Forelimb muscle (tissue), 1 donor: ENCODE measurements at regions not wholly inside any gene's neighbourhood (a gene's known extent, or its start where the extent isn't known, plus 50 kb on each side); places are given as distances from the start of the nearest gene placed in this dataset.

Source experiments
- DNase-seq: peaks from one replicate; pipeline ENCODE4 v3.0.0-alpha.2; 2013; ENCODE audit warnings: low read depth

DNA sequence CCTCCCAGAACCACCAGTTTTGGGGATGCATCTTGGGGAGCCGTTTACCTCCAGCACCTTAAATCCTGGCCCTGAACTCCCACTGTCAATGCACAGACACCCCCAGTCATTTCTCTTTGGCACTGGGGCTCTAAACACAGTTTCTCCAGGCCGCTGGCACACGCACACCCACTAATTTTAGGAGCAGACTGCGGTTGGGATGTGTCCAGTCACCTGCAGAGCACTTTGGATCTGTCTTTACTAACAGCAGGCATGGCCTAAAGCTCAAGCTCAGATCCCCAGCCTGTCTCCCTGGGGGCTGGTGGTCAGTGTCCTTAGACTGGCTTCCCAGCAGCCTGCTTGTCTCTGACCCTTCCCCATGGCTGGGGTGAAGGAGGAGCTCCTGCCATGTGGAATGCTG lies 49.9 kb downstream of the SYNE3 start:
- DNase-seq, result no peak

- no peak for DNase-seq
Observed at GRCh38 chr14:95465936-95466335, 50.5 kb downstream of the SYNE3 start.

DNA sequence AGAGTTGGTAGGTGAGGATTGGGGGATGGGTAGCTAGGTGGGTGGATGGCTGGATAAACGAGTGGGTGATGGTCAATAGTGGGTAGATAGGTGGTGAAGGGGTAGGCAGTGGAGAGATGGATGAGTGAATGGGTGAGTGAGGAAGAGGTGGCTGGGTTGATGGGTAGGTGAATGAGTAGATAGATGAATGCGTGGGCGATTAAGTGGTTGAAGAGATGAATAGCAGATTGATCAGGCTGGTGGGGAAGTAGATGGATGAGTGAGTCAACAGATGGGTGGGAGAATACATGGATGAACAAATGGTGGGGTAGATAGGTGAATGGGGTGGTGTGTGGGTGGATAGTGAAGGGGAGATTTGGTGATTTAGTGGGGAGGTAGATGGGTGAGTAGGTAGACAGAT lies 51.1 kb downstream of the SYNE3 start:
- no peak for DNase-seq

- no peak for DNase-seq
Observed at GRCh38 chr14:95464514-95464913, 51.9 kb downstream of the SYNE3 start.

- no peak for DNase-seq
Observed at GRCh38 chr14:95464103-95464502, 52.3 kb downstream of the SYNE3 start.

GRCh38 chr14:95463171-95463901 lies 53.1 kb downstream of the SYNE3 start:
- DNase-seq, result no peak

DNA sequence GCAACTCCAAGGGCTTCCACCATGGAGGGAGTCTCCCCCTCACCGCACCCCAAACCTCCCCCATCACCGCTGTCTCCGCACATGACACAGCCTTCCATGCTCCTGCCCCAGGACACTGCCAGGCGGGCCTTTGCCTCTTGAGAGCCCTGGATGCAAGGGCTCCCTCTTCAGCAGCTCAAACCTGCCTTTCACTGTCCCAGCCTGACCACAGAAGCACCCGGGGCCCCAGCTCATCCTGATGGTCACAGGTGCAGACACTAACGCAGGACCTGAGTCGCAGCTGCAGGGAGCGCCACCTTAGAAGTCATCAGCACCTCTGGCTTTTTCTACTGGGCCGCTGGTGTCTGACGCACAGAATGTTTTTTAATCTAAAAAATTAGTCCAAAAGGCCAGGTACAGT lies 54.0 kb downstream of the SYNE3 start:
- DNase-seq, result no peak

DNA sequence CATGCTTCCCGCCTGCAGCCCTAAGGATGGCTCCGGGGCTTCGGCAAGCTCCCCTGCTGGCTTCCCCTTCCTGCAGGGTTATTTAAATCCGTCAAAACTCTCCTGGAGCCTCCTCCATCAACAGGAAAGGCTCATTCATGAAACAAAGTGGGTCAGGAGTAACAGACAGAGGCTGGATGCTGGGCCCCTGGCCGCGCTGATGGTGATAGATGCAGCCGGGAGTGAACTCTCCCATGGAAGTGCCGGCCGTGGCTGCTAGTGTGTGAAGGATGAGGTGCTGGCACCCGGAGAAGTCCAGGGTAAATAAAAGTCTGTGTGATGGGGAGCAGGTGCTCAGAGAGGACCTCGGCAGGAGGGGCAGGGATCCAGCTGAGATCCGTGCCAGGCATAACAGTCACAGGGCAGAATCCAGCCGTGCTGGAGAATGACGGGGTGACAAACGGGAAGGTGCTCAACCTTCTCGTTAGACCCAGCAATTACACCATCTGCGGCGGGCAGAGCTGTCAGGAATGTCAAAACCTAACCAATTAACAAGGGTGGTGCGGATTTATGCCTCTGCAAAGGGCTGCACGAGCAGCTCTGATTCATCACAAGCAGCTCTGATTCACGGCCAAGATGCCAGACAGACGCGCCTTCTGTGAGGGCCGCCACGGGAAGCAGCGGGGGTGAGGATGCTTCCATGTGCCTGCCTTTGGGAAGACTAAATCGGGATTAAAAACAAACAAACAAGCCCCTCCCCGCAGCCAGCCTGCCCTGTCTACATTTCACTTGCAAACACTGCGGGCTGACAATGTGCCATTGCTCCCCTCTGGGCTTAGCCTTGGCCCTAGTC lies 55.6 kb downstream of the SYNE3 start:
- DNase-seq, result no peak

DNA sequence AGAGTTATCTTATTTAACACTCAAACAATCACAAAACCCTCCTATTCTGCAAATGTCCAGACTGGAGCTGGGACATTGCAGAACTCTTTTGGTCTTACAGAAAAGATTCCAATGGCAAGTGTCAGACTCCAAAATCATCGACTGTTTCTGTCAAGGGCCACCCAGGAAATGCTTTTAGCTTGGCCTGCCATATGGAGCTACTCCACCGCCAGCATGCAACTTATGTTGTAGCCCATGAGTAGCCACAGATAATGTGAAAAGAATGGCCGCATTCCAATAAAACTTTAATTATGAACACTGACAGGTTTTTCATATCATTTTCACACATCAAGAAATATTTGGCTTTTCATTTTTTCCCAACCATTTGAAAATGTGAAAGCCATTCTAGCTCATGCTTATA lies 57.5 kb downstream of the SYNE3 start:
- no peak for DNase-seq

GRCh38 chr14:95458459-95458858 lies 58.0 kb downstream of the SYNE3 start:
- no peak for DNase-seq

DNA sequence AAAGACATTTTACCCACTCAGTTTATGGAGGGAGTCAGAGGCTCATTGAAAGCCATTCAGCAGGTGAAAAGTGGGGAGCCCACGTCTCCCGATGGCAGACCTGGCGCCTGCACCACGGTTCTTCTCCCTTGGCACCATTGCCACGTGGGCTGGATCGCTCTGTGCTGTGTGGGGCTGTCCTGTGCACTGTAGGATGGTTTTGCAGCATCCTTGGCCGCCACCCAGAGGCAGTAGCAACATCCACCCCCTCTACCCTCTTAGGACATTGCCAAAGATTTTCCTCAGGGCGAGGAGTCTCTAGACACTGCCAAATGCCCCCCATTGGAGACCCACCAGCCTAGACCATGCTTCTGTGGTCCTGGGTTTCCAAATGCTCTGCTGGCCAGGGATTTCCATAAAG lies 60.2 kb downstream of the SYNE3 start:
- no peak for DNase-seq

DNA sequence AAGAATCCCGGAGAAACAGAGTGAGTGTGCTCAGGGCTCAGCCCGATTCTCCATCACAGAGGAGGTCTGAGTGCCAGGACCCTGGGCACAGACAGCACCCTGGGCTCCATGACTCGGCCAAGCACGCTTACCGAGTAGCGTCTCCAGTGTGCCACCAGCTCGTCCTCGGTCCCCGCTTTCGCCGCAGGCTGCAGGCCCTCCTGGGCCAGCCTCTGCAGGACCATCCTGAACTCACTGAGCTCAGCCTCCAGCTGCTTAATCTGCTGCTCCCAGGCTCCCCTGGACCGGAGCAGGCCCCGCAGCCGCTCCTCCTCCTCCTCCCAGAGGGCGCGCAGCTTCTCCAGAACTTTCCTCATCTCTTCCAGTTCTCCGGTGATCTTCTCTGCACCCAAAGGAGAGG lies 61.2 kb downstream of the SYNE3 start:
- DNase-seq, result no peak

DNA sequence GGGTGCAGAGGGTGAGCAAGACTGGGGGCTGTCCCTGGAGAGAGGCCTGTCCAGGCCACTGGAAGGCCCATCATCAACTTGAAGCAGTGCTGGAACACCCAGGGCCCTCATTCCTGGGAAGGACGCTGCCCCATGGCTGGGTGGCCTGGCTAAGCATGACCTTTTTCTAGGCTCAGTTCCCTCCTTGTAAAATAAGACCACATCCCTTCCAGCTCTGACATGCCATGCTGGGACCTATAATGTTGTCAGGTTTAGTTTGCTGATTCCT lies 62.8 kb downstream of the SYNE3 start:
- DNase-seq, result no peak

GRCh38 chr14:95452893-95453712 lies 63.3 kb downstream of the SYNE3 start:
- DNase-seq, result no peak

DNA sequence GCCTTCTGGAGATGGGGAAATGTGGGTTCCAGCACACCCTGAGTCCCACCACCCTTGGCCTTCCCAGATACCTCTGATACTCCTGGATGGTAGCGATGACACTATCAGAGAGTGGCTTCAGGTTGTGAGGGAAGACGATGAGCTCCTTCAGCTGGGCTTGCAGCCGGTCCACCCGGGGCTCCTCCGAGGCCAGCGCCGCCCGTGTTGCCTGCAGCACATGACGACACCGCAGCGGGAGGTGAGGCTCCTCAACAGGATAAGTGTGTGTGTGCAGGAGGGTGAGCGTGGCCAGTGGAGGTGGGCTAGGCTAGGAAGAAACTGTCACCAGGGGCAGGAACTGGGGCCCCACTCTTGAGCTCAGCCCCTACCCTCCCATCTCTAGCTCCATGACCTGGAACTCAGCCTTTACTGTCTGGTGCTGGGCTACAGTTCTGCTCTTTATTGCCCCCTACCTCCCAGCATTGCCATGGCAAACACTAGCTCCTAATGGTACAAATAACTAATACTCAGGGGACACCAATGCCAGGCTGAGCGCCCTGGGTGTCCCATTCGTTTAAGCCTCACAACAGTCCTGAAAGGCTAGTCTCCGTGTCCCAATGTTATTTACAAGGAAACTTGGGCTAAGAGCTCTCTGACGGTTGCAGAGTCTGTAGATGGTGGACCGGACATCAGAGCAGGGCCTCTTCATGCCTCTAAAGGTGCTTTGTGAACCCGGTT lies 64.1 kb downstream of the SYNE3 start:
- DNase-seq, result no peak

DNA sequence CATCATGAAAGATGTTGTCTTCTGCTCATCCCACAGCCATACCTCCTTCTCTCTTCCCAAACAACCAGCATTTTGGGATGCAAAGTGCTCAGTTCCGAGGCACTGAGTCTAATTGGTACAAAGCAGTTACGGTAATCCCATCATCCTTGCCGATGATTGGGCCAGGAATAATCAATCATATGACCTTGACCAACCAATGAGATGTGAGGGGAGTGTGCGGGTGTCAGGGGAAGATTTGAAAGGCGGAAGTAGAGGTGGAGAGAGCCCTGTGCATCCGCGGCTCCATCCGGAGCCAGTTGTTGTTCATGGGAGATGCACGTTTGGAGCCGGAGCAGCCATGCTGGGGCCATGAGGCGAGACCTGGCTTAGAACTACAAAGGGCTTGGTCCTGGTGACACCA lies 67.3 kb downstream of the SYNE3 start:
- no peak for DNase-seq

DNA sequence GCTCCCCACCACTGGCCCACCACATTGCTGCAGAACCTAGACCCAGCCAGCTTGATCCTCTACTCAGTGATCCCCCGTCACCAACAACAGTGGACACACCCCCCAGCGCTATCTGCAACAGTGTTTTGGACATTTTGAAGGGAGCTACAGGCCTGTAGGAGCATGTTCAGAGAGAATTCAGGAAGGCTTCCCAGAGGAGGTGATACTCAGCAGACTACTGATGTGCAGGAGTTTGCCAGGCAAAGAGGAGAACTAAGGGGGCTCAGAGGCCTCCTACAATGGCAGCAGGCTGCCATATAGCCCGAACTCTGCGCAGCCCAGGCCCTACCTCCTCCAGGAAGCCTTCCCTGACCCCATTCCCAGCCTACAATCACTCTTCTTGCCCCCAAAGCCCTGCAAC lies 70.0 kb downstream of the SYNE3 start:
- DNase-seq, result no peak

DNA sequence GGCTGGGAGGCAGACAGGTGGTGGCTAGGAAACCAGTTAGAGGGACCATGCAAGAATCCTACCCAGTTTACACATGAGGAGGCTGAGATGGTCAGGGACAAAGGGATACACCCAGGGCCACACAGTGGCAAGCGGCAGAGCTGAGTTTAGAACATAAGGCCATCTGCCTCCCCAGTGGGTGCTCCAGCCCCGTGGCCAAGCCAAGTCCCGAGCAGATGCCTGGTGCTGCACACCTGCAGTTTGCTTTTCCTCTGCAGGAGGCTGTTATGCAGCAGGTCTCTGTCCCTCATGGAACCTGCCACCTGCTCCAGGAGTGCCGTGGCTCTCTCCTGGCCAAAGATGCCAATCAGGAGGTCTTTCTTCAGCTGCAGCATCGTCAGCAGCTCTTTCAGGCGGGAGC lies 70.8 kb downstream of the SYNE3 start:
- DNase-seq, result no peak

- no peak for DNase-seq
Observed at GRCh38 chr14:95445161-95445560, 71.3 kb downstream of the SYNE3 start.

DNA sequence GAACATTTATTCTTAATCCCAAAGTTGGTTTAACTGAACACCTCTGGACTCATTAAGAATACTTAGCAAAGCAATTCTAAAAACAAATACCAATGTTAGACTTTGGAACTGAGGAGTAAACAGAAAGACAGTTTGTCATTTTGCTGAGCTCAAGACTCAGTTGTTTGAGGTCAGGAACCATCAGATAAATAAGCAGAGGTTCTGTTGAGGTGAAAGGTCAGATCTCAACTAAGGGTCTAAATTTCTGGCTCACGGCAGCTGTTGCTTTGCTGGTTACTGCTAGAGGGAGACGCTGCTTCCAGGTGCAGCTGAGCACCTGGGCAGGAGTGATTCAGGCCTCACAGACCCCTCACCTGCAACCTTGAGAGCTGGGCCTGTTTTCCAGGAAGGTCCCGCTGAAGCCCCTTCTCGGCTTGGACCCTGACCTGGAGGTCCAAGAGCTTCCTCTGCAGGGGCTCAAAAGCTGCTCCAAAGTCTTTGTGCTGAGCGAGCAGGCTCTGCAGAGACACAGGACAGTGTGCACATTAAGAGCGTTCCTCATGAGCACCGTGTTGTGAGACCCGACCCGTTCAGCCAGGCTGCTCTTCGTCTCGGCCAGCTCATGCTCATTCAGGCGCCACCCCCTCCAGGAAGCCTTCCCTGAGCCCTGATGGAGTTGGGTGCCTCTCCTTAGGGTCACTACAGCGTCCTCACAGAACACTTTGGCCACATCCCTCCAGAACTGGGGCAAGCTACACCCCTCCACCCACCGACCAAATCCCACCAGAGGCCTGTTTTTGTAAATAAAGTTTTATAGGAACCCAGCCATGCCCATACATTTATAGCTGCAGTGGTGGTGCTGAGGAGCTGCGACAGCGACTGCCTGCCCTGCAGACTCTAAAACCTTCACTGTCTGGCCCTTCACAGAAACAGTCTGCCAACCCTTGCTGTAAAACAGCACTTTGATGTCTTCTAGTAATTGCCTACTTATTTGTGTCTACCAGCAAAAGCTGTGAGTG lies 72.0 kb downstream of the SYNE3 start:
- no peak for DNase-seq

DNA sequence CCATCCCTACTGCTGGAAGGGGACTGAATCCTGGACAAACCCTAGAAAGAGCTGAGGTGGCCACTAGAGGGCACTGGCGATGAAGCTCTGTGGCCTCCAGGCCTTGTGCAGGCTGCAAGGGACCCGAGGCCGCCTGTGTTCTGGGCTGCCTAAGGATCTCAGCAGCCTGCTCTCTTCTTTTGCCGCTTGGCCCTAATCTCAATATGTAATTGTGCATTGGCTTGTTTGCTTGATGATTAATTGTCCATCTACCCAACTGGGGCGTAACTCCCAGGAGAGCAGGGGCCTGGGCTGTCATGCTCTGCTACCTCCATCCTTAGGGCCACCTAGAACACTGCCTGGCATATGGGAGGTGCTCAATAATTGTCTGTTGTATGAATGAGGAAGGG lies 73.8 kb downstream of the SYNE3 start:
- DNase-seq, result peak; percentile 64
